Smooth muscle cell (in vitro differentiated cells): ENCODE measurements at regions not wholly inside any gene's neighbourhood (a gene's known extent, or its start where the extent isn't known, plus 50 kb on each side); places are given as distances from the start of the nearest gene placed in this dataset.

Experiments
- DNase-seq: peaks from one replicate; lab custom pipeline; 2025; ENCODE audit not compliant: unreplicated experiment; lab: John Stamatoyannopoulos, UW
- H2AFZ ChIP-seq: fragments of 200-600 bp; sonication (generic); 2 replicates; pipeline ENCODE4 v1.6.0; 2016; ENCODE audit warnings: antibody characterized with exemption, low read depth, mild to moderate bottlenecking
- H3F3A ChIP-seq: fragments of 200-600 bp; sonication (generic); 2 replicates; pipeline ENCODE4 v1.6.0; 2017; ENCODE audit warnings: antibody characterized with exemption, low read depth
- H3K27ac ChIP-seq: fragments of 200-600 bp; sonication (generic); 2 replicates; pipeline ENCODE4 v1.5.1; 2016; ENCODE audit warnings: low read depth, mild to moderate bottlenecking
- H3K27me3 ChIP-seq: fragments of 200-600 bp; sonication (generic); 2 replicates; pipeline ENCODE4 v1.6.1; 2016; ENCODE audit warnings: low read depth, mild to moderate bottlenecking
- H3K36me3 ChIP-seq: fragments of 200-600 bp; sonication (generic); 2 replicates; pipeline ENCODE4 v1.5.1; 2016; ENCODE audit warnings: low read depth
- H3K4me1 ChIP-seq: fragments of 200-600 bp; sonication (generic); 2 replicates; pipeline ENCODE4 v1.5.1; 2016; ENCODE audit warnings: low read depth
- H3K4me2 ChIP-seq: fragments of 200-600 bp; sonication (generic); 2 replicates; pipeline ENCODE4 v1.6.0; 2016; ENCODE audit warnings: mild to moderate bottlenecking
- H3K4me3 ChIP-seq: fragments of 200-600 bp; sonication (generic); 2 replicates; pipeline ENCODE4 v1.5.1; 2016; ENCODE audit warnings: mild to moderate bottlenecking
- H3K79me2 ChIP-seq: fragments of 200-600 bp; sonication (generic); 2 replicates; pipeline ENCODE4 v1.6.0; 2016; ENCODE audit warnings: low read depth, mild to moderate bottlenecking
- H3K9ac ChIP-seq: fragments of 200-600 bp; sonication (generic); 2 replicates; pipeline ENCODE4 v1.6.0; 2016; ENCODE audit warnings: low read depth
- H3K9me3 ChIP-seq: fragments of 200-600 bp; sonication (generic); replicated peaks from 2 replicates; pipeline ENCODE4 v1.5.1; 2016; ENCODE audit warnings: low read depth
- H4K20me1 ChIP-seq: fragments of 200-600 bp; sonication (generic); 2 replicates; pipeline ENCODE4 v1.6.0; 2016; ENCODE audit warnings: low read depth
- CTCF ChIP-seq: fragments of 200-600 bp; sonication (generic); IDR thresholded peaks from 2 replicates; pipeline ENCODE4 v1.5.1; 2017; ENCODE audit warnings: borderline replicate concordance, mild to moderate bottlenecking, antibody characterized with exemption; ENCODE audit not compliant: insufficient read depth, poor library complexity, severe bottlenecking
- WGBS: methylation state at CpG from one replicate; pipeline ENCODE4 v1.1.7; 2016; ENCODE audit warnings: low lambda C conversion rate; 5-methylcytosine and 5-hydroxymethylcytosine counted together

DNA sequence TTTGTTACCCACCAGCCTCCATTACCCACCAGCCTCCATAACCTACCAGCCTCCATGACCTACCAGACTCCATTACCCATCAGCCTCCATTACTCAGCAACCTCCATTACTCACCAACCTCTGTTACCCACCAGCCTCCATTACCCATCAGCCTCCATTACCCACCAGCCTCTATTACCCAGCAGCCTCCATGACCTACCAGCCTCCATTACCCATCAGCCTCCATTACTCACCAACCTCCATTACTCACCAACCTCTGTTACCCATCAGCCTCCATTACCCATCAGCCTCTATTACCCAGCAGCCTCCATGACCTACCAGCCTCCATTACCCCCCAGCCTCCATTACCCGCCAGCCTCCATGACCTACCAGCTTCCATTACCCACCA is 133.3 kb upstream of the HS6ST1 start:
- 100% methylated on average over 1 of the region's 1 CpG for WGBS
- no peak for TF ChIP-seq CTCF
- no peak overlapping the region for H2AFZ ChIP-seq
- H3K4me2 ChIP-seq, result no peak overlapping the region
- H3K9ac ChIP-seq, result no peak overlapping the region
- H3K4me3 ChIP-seq, result no peak overlapping the region
- H4K20me1 ChIP-seq, result no peaks in the 10 kb centered on the region
- peaks cover 11% of the 10 kb centered on the region for H3K27me3 ChIP-seq
- no peaks in the 10 kb centered on the region for H3F3A ChIP-seq
- no peaks in the 10 kb centered on the region for H3K36me3 ChIP-seq
- no peaks in the 10 kb centered on the region for H3K9me3 ChIP-seq
- H3K27ac ChIP-seq, result no peak overlapping the region
- H3K79me2 ChIP-seq, result no peaks in the 10 kb centered on the region
- DNase-seq, result no peak
- H3K4me1 ChIP-seq, result peaks cover 4% of the 10 kb centered on the region

DNA sequence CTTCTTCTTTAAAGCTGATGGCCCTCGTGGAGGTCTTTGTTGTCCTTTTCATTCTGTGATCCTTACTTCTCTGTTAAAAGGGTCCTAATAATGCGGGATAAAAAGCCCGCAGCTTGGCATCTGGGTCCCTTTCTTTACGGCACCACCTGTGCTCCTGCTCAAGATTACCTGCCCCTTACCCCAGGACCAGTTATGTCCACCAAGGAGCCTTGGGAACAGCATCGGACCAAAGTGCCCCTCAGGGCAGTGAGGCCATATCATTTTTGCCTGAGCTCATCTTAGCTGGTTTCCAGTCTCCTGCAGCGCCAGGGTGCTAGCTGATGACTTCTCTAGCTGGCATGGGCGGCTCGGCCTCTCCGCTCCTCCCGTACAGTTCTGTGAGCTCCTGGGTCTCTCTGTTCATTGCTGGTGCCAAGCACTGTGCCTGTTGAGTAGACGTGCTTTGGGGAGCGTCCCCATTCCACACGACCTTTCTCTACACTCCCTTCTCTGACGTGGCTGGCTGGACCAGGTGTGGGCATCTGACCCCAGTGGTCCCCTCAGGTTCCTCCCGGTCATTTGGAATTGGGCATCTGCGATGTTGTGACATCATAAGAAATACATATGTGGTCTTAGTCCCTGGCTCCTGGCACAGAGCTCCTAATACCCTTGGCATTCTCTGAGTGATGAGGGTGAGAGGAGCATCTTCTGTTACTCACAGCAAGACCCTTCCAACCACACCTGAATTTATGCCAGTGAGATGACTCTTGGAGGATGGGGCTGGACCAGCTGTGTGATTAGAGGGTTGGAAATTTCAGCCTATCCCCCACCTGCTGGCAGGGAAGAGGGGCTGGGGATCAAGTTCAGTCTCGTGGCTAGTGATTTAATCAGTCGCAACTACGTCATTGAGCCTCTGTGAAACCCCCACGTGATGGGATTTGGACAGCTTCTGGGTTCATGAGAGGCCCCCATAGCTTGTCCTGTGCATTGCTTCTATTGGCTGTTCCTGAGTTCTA is 134.2 kb upstream of the HS6ST1 start:
- Histone ChIP-seq H4K20me1 (no peaks in the 10 kb centered on the region), H2AFZ (no peak overlapping the region), H3K4me2 (no peak overlapping the region), H3K27ac (no peak overlapping the region), H3K27me3 (peaks cover 11% of the 10 kb centered on the region), H3K4me1 (peaks cover 4% of the 10 kb centered on the region), H3K9ac (no peak overlapping the region), H3K79me2 (no peaks in the 10 kb centered on the region), H3K4me3 (no peak overlapping the region), H3K36me3 (no peaks in the 10 kb centered on the region), H3F3A (no peaks in the 10 kb centered on the region), H3K9me3 (no peaks in the 10 kb centered on the region)
- 94% methylated on average over 20 of the region's 20 CpGs for WGBS
- no peak for DNase-seq
- no peak for TF ChIP-seq CTCF

GRCh38 chr2:128454980-128455720 is 136.5 kb upstream of the HS6ST1 start:
- WGBS, result 94% methylated on average over 12 of the region's 12 CpGs
- H3K36me3 ChIP-seq, result no peaks in the 10 kb centered on the region
- TF ChIP-seq CTCF, result no peak
- H4K20me1 ChIP-seq, result no peaks in the 10 kb centered on the region
- H2AFZ ChIP-seq, result no peak overlapping the region
- no peak overlapping the region for H3K27ac ChIP-seq
- no peak overlapping the region for H3K9ac ChIP-seq
- H3K9me3 ChIP-seq, result no peaks in the 10 kb centered on the region
- DNase-seq, result no peak
- H3K4me1 ChIP-seq, result peaks cover 4% of the 10 kb centered on the region
- H3K4me3 ChIP-seq, result no peak overlapping the region
- H3F3A ChIP-seq, result no peaks in the 10 kb centered on the region
- H3K79me2 ChIP-seq, result no peaks in the 10 kb centered on the region
- peaks cover 11% of the 10 kb centered on the region for H3K27me3 ChIP-seq
- H3K4me2 ChIP-seq, result no peak overlapping the region
